NT2/D1 (cell line): ENCODE measurements at regions not wholly inside any gene's neighbourhood (a gene's known extent, or its start where the extent isn't known, plus 50 kb on each side); places are given as distances from the start of the nearest gene placed in this dataset.
"Not testable (repeated sequence)": the region's sequence is repeated elsewhere in the genome, so short reads cannot be mapped to it uniquely, and the experiment has no call there.

ENCODE experiments used
- DNase-seq: peaks from one replicate; pipeline ENCODE4 v3.0.0-alpha.2; 2011; ENCODE audit warnings: low read depth, low spot score
- H3K27me3 ChIP-seq: 2 replicates; pipeline ENCODE4 v1.6.0; 2011; ENCODE audit warnings: mild to moderate bottlenecking; ENCODE audit not compliant: insufficient read length, insufficient read depth
- H3K36me3 ChIP-seq: 2 replicates; pipeline ENCODE4 v1.6.1; 2011; ENCODE audit warnings: mild to moderate bottlenecking, low read length, mixed read lengths; ENCODE audit not compliant: insufficient read depth, insufficient read length
- H3K4me1 ChIP-seq: 2 replicates; pipeline ENCODE4 v1.5.1; 2011; ENCODE audit not compliant: insufficient read depth, insufficient read length
- H3K4me3 ChIP-seq: 2 replicates; pipeline ENCODE4 v1.5.1; 2011; ENCODE audit warnings: low read depth; ENCODE audit not compliant: insufficient read length
- H3K9ac ChIP-seq: 2 replicates; pipeline ENCODE4 v1.6.0; 2011; ENCODE audit warnings: low read depth; ENCODE audit not compliant: insufficient read length
- H3K9me3 ChIP-seq: 2 replicates; pipeline ENCODE4 v1.5.1; 2011; ENCODE audit warnings: mild to moderate bottlenecking, low read length; ENCODE audit not compliant: insufficient read depth

DNA sequence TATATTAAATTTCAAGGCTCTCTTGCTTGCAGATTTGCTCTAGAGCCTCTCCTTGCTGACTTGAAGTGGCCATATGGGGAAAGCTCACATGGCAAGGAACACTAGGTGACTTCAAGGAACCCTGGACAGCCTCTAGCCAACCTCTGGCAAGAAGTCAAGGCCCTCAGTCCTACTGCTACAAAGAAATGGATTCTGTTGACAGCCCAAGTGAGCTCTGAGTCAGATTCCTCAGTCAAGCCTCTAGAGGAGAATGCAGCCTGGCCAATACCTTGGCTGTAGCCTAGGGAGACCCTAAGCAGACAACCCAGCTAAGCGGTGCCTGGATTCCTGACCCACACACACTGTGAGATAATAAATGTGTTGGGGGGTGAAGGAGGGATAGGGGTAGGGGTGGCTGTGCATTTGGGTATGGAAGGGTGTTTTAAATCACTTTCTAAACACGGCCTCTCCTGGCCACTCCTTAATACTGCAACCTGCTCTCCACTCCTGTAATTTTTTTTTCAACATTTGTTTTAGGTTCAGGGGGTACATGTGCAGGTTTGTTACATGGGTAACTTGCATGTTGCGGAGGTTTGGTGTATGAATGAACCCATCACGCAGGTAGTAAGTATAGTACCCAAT, 125.3 kb upstream of the NBPF26 start:
- H3K9me3 ChIP-seq, H3K27me3 ChIP-seq, H3K36me3 ChIP-seq, H3K9ac ChIP-seq, DNase-seq, H3K4me3 ChIP-seq, H3K4me1 ChIP-seq: not testable (repeated sequence)

DNA sequence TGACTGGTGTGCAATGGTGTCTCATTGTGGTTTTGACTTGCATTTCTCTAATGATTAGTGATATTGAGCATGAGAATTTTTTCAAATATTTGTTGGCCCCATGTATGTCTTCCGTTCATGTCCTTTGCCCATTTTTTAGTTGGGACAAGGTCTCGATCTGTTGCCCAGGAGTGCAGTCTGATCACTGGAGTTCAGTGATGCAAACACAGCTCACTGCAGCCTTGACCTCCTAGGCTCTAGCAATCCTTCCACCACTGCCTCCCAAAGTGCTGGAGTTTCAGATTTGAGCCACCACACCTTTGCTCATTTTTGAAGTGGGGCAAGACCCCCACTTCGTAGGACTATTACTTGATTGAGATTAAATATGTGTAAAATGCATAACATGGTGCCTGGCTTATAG, 124.2 kb upstream of the NBPF26 start:
- H3K27me3 ChIP-seq, H3K36me3 ChIP-seq, H3K9me3 ChIP-seq, H3K4me3 ChIP-seq, DNase-seq, H3K9ac ChIP-seq, H3K4me1 ChIP-seq: not testable (repeated sequence)

DNA sequence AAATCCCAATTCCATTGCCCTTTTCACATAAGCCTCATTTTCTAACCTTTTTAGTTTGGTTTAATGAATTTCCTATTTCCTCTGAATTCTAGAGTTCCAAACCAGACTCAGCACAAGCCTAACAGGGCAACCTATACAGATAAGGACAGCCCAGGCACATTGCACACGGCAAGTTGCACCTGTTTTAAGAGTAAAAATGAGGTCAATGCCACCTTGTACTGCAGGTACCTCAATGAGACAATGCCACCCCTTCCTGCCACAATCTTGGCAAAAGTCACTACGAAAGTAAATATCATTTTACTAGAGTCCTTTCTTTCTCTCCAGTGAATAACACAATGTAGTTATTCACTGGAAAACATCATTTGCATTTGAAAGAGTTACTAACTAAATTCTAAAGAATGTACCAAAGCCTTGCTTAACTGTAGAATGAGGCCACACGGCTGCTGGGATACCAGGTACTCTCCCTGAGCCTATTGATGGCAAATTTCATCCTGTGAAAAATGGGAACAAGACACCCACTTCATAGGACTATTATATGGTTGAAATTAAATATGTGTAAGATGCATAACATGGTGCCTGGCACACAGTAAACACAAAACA, 123.2 kb upstream of the NBPF26 start:
- not testable (repeated sequence) for H3K9ac ChIP-seq, H3K9me3 ChIP-seq, H3K4me1 ChIP-seq, H3K27me3 ChIP-seq, H3K36me3 ChIP-seq, DNase-seq, H3K4me3 ChIP-seq

DNA sequence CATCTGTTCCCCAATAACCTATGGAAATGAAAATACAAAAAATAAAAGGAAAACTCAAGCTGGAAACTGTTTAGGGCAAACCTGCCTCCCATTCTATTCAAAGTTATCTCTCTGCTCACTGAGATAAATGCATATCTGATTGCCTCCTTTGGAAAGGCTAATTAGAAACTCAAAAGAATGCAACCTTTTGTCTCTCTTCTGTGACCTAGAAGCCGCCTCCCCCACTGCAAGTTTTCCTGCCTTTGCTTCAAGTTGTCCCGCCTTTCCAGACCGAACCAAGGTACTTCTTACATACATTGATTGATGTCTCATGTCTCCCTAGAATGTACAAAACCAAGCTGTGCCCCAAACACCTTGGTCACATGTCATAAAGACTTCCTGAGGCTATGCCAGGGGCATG, 115.9 kb upstream of the NBPF26 start:
- not testable (repeated sequence) for H3K36me3 ChIP-seq, H3K9ac ChIP-seq, H3K4me3 ChIP-seq, H3K9me3 ChIP-seq, H3K27me3 ChIP-seq, DNase-seq, H3K4me1 ChIP-seq

DNA sequence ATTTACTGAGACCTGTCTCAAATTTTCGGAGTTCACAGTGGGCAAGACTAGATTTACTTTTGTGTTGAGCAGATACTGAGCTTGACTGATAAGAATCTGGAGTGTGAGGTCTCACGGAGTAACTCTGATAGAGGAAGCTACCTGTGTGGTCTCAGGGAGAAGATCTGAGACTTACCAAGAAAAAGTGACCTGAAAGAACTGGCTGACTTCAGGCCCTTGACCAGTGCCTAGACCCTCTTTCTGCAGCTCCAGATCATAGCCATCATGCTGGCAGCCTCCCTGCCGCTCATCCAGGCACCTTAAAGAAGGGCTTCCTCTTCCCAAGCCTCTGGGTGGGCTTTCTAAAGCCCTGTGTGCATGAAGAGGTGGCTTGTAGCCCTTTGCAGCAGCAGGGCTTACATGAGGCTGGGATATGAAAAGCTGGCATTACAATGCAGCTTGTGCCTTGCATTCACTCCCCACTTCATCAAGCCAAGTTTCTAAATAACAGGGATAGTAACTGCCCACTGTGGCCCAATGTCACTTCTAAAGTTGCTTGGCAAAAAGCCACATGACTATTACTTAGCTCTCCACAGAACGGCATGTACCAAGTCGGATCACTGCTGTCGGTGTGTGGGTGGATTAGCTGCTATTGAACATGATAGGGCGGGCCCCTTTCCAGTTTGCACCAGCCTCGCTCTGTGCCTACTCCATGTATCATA, 115.3 kb upstream of the NBPF26 start:
- H3K9me3 ChIP-seq, DNase-seq, H3K27me3 ChIP-seq, H3K36me3 ChIP-seq, H3K9ac ChIP-seq, H3K4me3 ChIP-seq, H3K4me1 ChIP-seq: not testable (repeated sequence)

DNA sequence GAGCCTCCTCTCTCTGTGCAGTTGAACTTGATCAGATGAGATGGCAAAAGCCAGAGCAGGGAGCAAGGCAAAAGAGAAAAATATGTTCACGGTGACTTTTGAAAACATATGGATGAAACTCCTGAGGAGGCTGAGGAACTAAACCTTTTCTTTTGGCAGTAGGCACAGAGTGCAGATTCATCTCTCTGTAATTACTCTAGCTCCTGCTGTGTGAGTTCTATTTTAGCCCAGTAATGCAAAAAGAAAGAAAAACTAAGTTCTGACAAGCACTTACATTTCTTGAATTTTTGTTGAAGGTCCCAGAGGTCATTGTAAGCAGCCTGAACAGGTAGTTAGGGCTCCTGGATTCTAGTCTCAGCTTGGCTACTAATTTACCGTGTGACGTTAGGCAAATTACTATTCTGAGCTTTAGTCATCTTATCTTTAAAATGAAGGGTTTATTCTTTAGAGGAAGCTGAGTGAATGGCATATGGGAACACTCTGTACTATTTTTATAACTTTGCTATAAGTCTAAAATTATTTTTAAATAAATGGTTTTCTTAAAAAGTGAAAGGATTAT, 114.7 kb upstream of the NBPF26 start:
- H3K4me1 ChIP-seq, H3K9me3 ChIP-seq, DNase-seq, H3K36me3 ChIP-seq, H3K4me3 ChIP-seq, H3K9ac ChIP-seq, H3K27me3 ChIP-seq: not testable (repeated sequence)

DNA sequence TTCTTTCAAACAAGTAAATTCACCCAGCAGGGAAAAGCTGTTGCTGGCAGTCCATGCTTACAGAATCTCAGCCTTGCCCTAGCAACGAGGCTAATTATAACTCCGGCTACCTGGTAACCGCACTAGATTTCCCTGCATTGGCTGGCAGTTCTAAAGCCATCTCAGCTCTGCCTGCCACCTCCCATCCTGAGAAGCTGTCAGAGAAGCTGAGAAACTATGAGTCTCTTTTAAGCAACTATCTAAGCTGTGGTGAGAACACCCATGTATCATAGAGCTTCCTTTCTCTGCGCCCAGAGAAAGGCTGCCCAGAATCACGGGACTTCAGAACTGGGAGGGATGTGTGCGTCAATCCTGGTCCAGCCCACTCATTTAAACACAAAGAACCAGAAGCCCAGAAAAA, 113.9 kb upstream of the NBPF26 start:
- not testable (repeated sequence) for H3K9ac ChIP-seq, DNase-seq, H3K4me1 ChIP-seq, H3K27me3 ChIP-seq, H3K36me3 ChIP-seq, H3K4me3 ChIP-seq, H3K9me3 ChIP-seq

DNA sequence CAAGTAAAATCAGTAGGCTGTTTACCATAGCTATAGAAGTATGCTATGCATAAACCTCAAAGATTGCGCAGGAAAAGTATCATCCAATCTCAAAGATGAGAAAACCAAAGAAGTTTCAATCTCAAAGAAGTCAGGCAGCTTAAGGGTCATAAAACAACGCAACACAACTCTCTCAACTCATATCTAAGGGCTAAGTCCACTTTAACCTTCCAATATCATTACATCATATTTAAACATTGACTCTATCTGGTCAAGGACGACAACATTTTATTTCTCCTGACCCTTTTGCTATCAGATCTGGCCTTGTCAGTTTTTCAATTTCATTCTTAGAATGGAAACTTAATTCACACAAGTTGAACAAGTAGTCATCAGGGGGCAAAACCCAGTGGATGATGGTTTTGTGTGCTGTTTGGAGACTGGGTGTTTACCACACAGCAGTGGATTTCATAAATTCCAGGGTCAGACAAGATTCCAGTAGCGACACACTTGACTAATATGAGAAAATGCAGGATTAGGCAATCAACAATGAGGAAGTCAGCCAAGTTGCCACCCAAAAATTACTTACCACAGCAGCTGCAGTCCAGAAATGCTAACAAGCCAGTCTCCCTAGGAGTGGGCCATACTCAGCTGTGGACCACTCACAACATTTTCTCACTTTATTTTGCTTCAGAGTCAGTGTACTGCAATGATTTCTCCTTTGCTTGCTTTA, 108.7 kb upstream of the NBPF26 start:
- not testable (repeated sequence) for H3K36me3 ChIP-seq, H3K4me3 ChIP-seq, H3K27me3 ChIP-seq, DNase-seq, H3K9me3 ChIP-seq, H3K9ac ChIP-seq, H3K4me1 ChIP-seq

DNA sequence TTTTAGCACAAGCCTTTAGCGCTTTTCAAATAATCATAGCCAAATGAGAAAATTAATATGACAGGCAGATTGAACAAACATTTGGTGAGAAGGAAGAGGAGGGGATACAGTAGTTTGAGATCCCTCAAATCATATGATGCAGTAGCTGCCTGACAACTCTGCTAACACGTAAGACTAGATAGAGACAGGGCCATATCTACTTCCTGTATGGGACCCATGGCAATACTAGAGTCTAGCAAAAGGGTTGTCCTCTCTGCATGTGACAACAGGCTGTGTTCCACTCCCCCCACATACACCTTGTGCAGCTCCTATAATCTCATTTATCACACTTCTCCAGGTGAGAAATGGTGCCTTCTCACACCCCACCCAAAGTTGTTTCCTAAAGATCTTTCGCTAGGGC, 106.3 kb upstream of the NBPF26 start:
- H3K27me3 ChIP-seq, DNase-seq, H3K4me1 ChIP-seq, H3K9me3 ChIP-seq, H3K4me3 ChIP-seq, H3K36me3 ChIP-seq, H3K9ac ChIP-seq: not testable (repeated sequence)

DNA sequence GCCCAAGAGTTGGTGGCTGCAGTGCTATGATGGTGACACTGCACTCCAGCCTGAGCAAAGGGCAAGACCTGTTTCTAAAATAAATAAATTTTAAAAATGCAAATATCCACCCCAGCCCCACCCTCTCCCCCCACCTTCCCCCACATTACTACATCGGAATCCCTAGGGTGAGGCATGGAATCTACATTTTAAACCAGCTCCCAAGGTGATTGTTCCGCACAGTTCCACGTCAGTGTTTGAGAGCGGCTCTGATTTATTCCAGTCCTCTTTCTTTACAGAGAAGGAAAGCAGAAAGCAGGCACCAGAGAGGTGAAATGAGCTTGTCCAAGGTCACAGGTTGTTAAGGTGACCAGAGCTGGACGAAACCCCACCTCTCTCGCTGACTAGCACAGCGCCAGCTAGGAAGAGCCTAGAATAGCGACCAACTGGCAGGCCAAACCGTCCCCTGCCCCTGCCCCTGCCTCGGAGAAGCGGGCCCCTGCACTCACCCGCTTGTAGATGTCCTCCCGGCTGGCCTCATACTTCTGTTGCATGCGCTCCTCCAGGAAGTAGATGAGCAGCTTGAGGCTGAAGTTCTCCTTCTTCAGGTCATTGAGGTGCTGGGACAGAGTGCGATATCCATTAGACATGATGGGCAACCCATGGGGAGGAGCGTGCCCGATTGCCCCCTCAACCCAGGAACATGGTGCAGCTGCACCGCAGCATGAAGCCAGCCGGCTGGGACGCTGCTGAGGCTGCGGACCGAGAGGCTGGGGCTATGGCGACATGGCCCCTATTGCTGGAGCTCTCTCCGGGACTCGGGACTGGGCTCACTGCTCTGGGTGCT, 103.7 kb upstream of the NBPF26 start:
- H3K36me3 ChIP-seq, DNase-seq, H3K9ac ChIP-seq, H3K4me1 ChIP-seq, H3K4me3 ChIP-seq, H3K9me3 ChIP-seq, H3K27me3 ChIP-seq: not testable (repeated sequence)

DNA sequence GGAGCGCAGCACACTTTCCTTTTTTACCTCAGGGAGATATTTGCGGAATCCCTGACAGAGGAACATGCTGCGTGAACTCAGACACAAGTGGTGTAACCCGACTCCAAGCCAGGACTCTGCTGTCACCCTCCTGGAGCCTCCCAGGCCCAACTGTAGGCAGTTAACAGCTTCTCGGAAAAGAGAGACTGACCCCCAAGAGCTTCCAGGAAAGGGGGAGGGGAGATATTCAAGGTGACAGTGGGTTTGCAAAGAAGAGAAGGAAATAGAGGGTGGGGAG, 103.1 kb upstream of the NBPF26 start:
- DNase-seq, H3K4me3 ChIP-seq, H3K4me1 ChIP-seq, H3K9ac ChIP-seq, H3K27me3 ChIP-seq, H3K9me3 ChIP-seq, H3K36me3 ChIP-seq: not testable (repeated sequence)
